Endothelial cell of umbilical vein (primary cell): ENCODE measurements at regions not wholly inside any gene's neighbourhood (a gene's known extent, or its start where the extent isn't known, plus 50 kb on each side); places are given as distances from the start of the nearest gene placed in this dataset.

ENCODE experiments used
- BruUV-seq: library from RNA; stranded (reverse); fragments of 400-500 nt; replicated peaks from 2 replicates; lab custom pipeline; 2021; lab: Mats Ljungman, UMichigan
- CTCF ChIA-PET: fragments of 300-600, 350-600 bp; sonication (Branson Sonifier 250); formaldehyde crosslinking; loops from one replicate; lab custom pipeline; 2021; ENCODE audit warnings: antibody characterized with exemption, inconsistent platforms; lab: Charles Lee
- POLR2A ChIA-PET: fragments of 300-600, 350-600 bp; sonication (Branson Sonifier 250); formaldehyde crosslinking; loops from one replicate; lab custom pipeline; 2021; ENCODE audit warnings: antibody characterized with exemption, inconsistent platforms; lab: Charles Lee
- DNase-seq: peaks from one replicate; pipeline ENCODE4 v3.0.0-alpha.2; 2011; ENCODE audit warnings: low read depth, low spot score
- FAIRE-seq: peaks from 2 replicates; lab custom pipeline; 2011; peaks lifted over from hg19 to GRCh38; lab: Jason Lieb, UNC
- H2AFZ ChIP-seq: 2 replicates; pipeline ENCODE4 v1.6.0; 2012; ENCODE audit warnings: low read depth, low read length, control low read depth, inconsistent platforms
- H3K27ac ChIP-seq: 2 replicates; pipeline ENCODE4 v1.5.1; 2011; ENCODE audit warnings: low read depth, mild to moderate bottlenecking, control low read depth, low read length, moderate library complexity; ENCODE audit not compliant: insufficient read depth
- H3K27me3 ChIP-seq, 2 experiments: 2 replicates each; pipeline versions ENCODE4 v1.6.0 to v1.6.1; 2011; ENCODE audit warnings: low read length in 2 of 2, mixed read lengths in 1 of 2; ENCODE audit not compliant: control insufficient read depth in 2 of 2, insufficient read depth in 2 of 2
- H3K36me3 ChIP-seq, 2 experiments: 2 replicates in 1 of 2; 3 replicates in 1 of 2; pipeline ENCODE4 v1.5.1; 2011; ENCODE audit warnings: low read length in 2 of 2, mild to moderate bottlenecking in 1 of 2, moderate library complexity in 1 of 2; ENCODE audit not compliant: control insufficient read depth in 2 of 2, insufficient read depth in 2 of 2; ENCODE audit errors: extremely low read depth in 1 of 2
- H3K4me1 ChIP-seq: 3 replicates; pipeline ENCODE4 v1.5.1; 2011; ENCODE audit warnings: mild to moderate bottlenecking, low read length; ENCODE audit not compliant: control insufficient read depth, insufficient read depth; ENCODE audit errors: extremely low read depth
- H3K4me2 ChIP-seq: 2 replicates; pipeline ENCODE4 v1.6.1; 2011; ENCODE audit warnings: low read length, control low read depth, mixed read lengths; ENCODE audit not compliant: insufficient read depth
- H3K4me3 ChIP-seq, 3 experiments: fragments of 200-600 bp in 1 of 3; sonication (generic), shearing (Covaris generic) in 1 of 3; replicated peaks in 1 of 3; 2 replicates each; pipeline ENCODE4 v1.5.1; 2011 to 2016; ENCODE audit warnings: control low read depth in 3 of 3, low read length in 3 of 3, mild to moderate bottlenecking in 2 of 3, inconsistent platforms in 1 of 3, low read depth in 1 of 3, moderate library complexity in 1 of 3; ENCODE audit not compliant: insufficient read depth in 1 of 3
- H3K79me2 ChIP-seq: 2 replicates; pipeline ENCODE4 v1.6.0; 2012; ENCODE audit warnings: low read length, inconsistent platforms; ENCODE audit not compliant: control insufficient read depth, insufficient read depth
- H3K9ac ChIP-seq: replicated peaks from 2 replicates; pipeline ENCODE3; 2011; ENCODE audit warnings: low read length, control low read depth; ENCODE audit not compliant: insufficient read depth; ENCODE audit errors: extremely low read depth
- H3K9me1 ChIP-seq: replicated peaks from 3 replicates; pipeline ENCODE4 v1.6.0; 2011; ENCODE audit warnings: mild to moderate bottlenecking, low read length; ENCODE audit not compliant: control insufficient read depth, insufficient read depth; ENCODE audit errors: extremely low read depth
- H3K9me3 ChIP-seq: replicated peaks from 2 replicates; pipeline ENCODE4 v1.5.1; 2012; ENCODE audit warnings: low read length, inconsistent platforms; ENCODE audit not compliant: control insufficient read depth, insufficient read depth
- H4K20me1 ChIP-seq: replicated peaks from 2 replicates; pipeline ENCODE3; 2011; ENCODE audit warnings: mild to moderate bottlenecking, low read length; ENCODE audit not compliant: control insufficient read depth, insufficient read depth; ENCODE audit errors: extremely low read depth
- CTCF ChIP-seq, 2 donors: IDR thresholded peaks; 1 replicate in 1 of 2; 2 replicates in 1 of 2; pipeline ENCODE4 v1.5.1; 2011; ENCODE audit warnings: low read length in 2 of 2, mild to moderate bottlenecking in 2 of 2, moderate library complexity in 2 of 2, control low read depth in 1 of 2, inconsistent platforms in 1 of 2, low read depth in 1 of 2; ENCODE audit not compliant: insufficient read depth in 1 of 2; ENCODE audit errors: extremely low read depth in 1 of 2
- EZH2 ChIP-seq: IDR thresholded peaks from 2 replicates; pipeline ENCODE4 v1.6.1; 2012; ENCODE audit warnings: borderline replicate concordance, low read depth, mild to moderate bottlenecking, moderate library complexity, low read length, inconsistent platforms; ENCODE audit not compliant: severe bottlenecking
- FOS ChIP-seq: IDR thresholded peaks from 2 replicates; pipeline ENCODE4 v1.6.1; 2011; ENCODE audit warnings: mild to moderate bottlenecking, low read length, moderate library complexity, borderline replicate concordance; ENCODE audit not compliant: insufficient read depth
- GATA2 ChIP-seq: IDR thresholded peaks from 2 replicates; pipeline ENCODE4 v1.7.0; 2011; ENCODE audit warnings: low read depth, mild to moderate bottlenecking, moderate library complexity, mixed read lengths, low read length; ENCODE audit not compliant: insufficient read length, insufficient read depth
- JUN ChIP-seq: IDR thresholded peaks from 2 replicates; pipeline ENCODE4 v1.6.1; 2011; ENCODE audit warnings: borderline replicate concordance, low read depth; ENCODE audit not compliant: insufficient read length, insufficient read depth
- MAX ChIP-seq: IDR thresholded peaks from 2 replicates; pipeline ENCODE4 v1.6.1; 2011; ENCODE audit not compliant: insufficient read depth, insufficient read length
- MYC ChIP-seq: IDR thresholded peaks from one replicate; pipeline ENCODE4 v1.6.1; 2011; ENCODE audit warnings: mild to moderate bottlenecking, low read depth, low read length
- POLR2A ChIP-seq: IDR thresholded peaks from 2 replicates; pipeline ENCODE4 v1.6.1; 2012; ENCODE audit warnings: low read depth, mild to moderate bottlenecking, control low read depth, low read length
- POLR2AphosphoS5 ChIP-seq: IDR thresholded peaks from 2 replicates; pipeline ENCODE4 v1.6.1; 2012; ENCODE audit warnings: low read depth, mild to moderate bottlenecking, control low read depth, low read length, moderate library complexity; ENCODE audit not compliant: insufficient read depth
- dilution Hi-C: fragments of 300-500 bp; cut with MboI; formaldehyde crosslinking; loops from one replicate; pipeline ENCODE4 v1.15.0; 2019; ENCODE audit warnings: low sequenced_read_pairs; ENCODE audit not compliant: extremely low pct_ligation_motif_present
- intact Hi-C: fragments of 100-400 bp; cut with micrococcal nuclease; formaldehyde crosslinking; loops from one replicate; pipeline ENCODE4 v1.10.0; 2022

GRCh38 chr15:58352026-58352929, 79.5 kb upstream of the LIPC start:
- FAIRE-seq (no peak), DNase-seq (no peak)
- no peaks in the 10 kb centered on the region for H3K9me1 ChIP-seq
- no peaks in the 10 kb centered on the region for H3K4me1 ChIP-seq
- dilution Hi-C loops = no loop called here
- intact Hi-C loops = no loop called here
- H3K4me2 ChIP-seq = no peak overlapping the region
- peaks cover 11% of the 10 kb centered on the region in 2 experiments for H3K27me3 ChIP-seq
- CTCF ChIA-PET = no interaction called here
- no peak for TF ChIP-seq MAX
- TF ChIP-seq MYC = no peak
- TF ChIP-seq FOS = no peak
- no peak for TF ChIP-seq EZH2
- no peak for TF ChIP-seq POLR2AphosphoS5
- no peak for TF ChIP-seq JUN
- no peak for TF ChIP-seq GATA2
- TF ChIP-seq CTCF (IDR thresholded peaks at IDR 0.05; ENCODE audit: extremely low read depth in 1 of 2, insufficient read depth in 1 of 2, low read depth in 1 of 2, low read length in 2 of 2) = no peak
- TF ChIP-seq POLR2A = no peak
- no peak overlapping the region for H3K4me3 ChIP-seq
- H3K9ac ChIP-seq = no peak overlapping the region
- no peak overlapping the region for H3K27ac ChIP-seq
- H3K36me3 ChIP-seq = no peaks in the 10 kb centered on the region
- no peaks in the 10 kb centered on the region for H3K79me2 ChIP-seq
- H3K9me3 ChIP-seq = no peaks in the 10 kb centered on the region
- BruUV-seq = no TSS peak
- POLR2A ChIA-PET = no interaction called here
- no peaks in the 10 kb centered on the region for H4K20me1 ChIP-seq
- no peak overlapping the region for H2AFZ ChIP-seq
